HG02981 (cell line): ENCODE measurements at regions not wholly inside any gene's neighbourhood (a gene's known extent, or its start where the extent isn't known, plus 50 kb on each side); places are given as distances from the start of the nearest gene placed in this dataset.

Experiments
- ATAC-seq: cut with Tn5 transposase; IDR thresholded peaks from one replicate; pipeline ENCODE4 v1.9.1; 2021; ENCODE audit warnings: mild to moderate bottlenecking, moderate library complexity; ENCODE audit not compliant: unreplicated experiment

DNA sequence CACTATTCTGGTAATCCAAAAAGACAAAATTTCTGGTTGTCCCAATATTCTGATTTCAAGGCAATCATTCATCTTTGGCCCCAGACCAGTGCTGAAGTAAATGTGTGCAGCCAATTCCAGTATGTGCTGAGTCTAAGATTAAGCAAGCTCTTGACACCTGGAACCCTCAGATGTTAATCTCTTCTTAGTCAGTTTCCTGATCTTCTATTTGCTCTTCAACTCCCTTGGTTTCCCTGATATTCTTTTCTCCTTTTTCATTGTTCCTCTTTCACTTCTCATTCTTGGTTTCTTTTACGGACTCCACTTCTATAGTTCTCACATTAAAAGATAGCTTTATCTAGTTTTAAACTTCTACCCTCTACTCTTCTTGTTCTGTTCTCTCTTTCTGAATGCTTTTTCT is 445.7 kb upstream of the FANCL start:
- no peak for ATAC-seq

GRCh38 chr2:58680755-58681310 is 439.7 kb upstream of the FANCL start:
- no peak for ATAC-seq

DNA sequence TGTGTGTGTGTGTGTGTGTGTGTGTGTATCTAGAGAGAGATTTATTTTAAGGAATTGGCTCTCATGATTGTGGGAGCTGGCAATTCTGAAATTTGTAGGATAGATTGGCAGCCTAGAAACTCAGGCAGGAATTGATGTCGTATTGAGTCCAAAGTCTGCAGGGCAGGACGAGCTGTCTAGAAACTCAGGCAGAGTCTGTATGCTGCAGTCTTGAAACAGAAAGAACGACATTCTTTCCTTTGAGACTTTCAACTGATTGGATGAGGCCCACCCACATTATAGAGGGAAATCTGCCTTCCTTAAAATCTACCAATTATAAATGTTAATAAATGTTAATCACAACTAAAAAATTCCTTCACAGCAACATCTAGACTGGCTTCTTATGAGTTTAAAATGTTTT is 436.6 kb upstream of the FANCL start:
- no peak for ATAC-seq

DNA sequence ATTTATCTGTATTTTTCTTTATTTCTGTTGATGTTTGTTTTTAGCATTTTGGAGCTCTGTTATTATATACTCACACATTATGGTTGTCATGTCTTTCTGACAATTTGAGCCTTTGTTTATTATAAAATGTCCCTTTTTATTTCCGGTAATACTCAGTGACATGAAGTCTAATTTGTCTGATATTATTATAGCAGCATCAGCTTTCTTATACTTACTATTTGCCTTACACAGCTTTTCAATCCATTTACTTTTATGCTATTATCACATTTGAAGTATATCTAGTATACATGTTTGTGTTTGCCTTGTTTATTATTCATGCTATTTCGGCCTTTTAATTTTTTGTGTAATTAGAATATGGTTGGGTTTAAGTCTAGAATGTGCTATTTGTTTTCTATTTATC is 430.6 kb upstream of the FANCL start:
- ATAC-seq = no peak

DNA sequence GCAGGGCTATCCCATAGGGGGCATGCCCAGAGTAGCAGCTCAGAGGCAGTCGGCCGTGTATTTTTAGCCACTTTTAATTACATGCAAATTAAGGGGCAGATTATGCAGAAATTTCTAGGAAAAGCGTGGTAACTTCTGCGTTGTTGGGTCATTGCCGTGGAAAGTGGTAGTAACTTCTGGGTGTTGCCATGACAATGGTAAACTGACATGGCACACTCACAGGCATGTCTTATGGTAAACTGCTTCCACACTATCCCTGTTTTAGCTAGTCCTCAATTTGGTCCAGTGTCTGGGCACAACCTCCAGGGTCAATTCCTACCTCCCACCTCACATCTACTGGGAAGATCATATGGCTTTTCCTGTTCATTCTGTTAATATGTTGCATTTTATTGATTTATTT is 428.9 kb upstream of the FANCL start:
- ATAC-seq = no peak

- no peak for ATAC-seq
Measured at GRCh38 chr2:58667137-58667774, 426.1 kb upstream of the FANCL start.

DNA sequence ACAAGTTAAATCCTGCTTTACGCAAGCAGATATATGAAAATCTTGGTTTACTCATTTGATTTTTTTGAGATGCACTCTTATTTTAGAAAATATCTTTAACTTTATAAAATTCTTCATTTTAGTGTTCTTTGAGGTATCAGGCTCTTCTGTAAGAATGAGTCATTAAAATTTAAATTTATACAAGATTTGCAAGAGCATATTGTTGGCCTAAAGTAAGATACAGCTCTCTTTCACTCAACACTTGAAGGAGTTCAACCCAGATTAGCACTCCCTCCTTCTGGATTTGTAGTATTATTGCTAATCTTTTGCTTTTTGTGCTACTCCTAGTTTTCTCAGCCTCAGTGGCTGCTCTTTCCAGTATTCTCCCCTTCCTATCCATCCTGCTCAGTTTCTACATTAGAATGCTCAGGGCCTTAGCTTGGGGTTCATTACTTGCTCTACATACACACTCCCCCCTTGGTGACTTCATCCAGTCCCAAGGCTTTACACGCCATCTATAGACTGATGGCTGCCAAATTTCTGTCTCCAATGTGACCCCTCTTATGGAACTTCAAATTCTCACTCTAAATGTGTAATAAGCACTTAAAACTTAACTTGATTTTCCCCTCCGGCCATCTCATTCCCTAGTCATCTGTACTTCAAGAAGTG is 425.3 kb upstream of the FANCL start:
- no peak for ATAC-seq

GRCh38 chr2:58665154-58665553 is 424.0 kb upstream of the FANCL start:
- no peak for ATAC-seq

- ATAC-seq = no peak
Measured at GRCh38 chr2:58664523-58665151, 423.5 kb upstream of the FANCL start.

DNA sequence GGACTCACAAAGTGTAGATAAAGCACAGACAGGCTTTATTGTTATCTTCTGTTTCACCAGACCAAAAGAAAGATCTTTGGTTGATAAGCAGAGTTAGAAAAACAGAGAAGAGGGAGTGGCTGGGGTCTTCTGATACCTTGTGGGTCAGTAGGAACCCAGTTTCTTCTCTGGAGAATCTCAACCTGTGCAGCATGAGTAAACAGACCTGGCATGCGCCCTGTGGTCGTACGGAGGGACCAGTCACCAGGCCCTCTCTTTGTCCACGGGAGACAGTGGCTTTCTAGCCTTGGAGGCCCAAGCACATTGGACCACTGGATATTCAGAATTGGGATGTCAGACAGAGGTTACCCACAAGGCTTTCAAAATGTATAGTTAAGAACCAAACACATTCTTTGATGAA is 418.9 kb upstream of the FANCL start:
- ATAC-seq = no peak

GRCh38 chr2:58655152-58655551 is 414.0 kb upstream of the FANCL start:
- no peak for ATAC-seq

GRCh38 chr2:58651930-58652329 is 410.8 kb upstream of the FANCL start:
- ATAC-seq = no peak

- no peak for ATAC-seq
Measured at GRCh38 chr2:58650781-58651180, 409.7 kb upstream of the FANCL start.

- no peak for ATAC-seq
Measured at GRCh38 chr2:58649756-58650155, 408.6 kb upstream of the FANCL start.

DNA sequence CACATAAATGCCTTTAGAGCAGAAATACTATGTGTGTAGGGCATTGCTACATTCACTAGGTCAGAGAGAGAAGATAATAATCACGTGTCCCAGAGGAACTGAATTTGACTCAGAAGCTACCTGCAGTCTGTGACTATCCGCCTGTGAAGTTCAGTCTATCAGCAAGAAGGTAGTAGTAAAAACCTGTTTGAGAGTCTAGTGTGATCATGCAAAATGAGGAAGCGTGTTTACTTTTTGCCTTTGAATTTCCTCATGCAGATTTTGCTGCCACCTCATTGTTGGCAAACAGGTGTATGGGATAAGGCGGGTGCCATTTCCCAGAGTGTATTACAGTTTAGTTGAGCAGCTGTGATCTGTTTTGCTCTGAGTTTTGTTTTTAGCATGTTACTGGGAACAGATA is 403.9 kb upstream of the FANCL start:
- ATAC-seq = no peak

GRCh38 chr2:58644451-58644850 is 403.3 kb upstream of the FANCL start:
- no peak for ATAC-seq

DNA sequence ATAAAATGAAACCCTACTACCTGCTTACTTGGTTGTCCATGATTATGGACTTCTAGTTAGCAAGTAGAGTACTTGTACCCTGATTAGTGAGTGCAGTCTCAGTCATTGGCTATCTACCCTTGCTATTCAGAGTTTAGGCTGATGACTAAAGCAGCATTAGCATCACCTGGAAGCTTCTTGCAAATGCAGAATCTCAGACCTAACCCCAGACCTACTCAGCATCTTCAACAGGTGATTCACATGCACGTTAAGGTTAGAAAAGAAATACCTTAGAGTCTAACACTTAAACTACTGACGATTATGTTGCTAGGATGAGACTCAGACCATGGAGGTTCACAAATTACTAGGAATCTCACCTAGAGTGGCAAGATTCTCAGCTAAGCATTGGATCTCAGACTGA is 399.9 kb upstream of the FANCL start:
- ATAC-seq = no peak

DNA sequence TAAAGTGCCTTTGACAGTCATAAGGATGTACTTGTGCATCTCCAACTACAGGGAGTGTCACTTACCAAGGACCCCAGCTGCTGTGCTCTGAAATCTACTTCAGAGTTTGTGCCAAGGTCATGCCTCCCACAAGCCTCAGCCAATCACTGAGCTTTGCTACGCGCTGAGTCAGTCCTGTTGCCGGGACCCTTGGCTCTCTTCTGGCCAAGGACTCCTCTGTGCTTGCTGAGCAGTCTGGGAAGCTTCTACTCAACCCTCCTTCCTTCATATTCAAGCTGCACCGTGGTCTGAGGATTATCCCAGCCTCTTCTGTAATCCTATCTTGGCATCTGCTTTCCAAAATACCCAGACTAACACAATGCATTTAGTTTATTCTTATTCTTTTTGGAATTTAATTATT is 398.9 kb upstream of the FANCL start:
- no peak for ATAC-seq

DNA sequence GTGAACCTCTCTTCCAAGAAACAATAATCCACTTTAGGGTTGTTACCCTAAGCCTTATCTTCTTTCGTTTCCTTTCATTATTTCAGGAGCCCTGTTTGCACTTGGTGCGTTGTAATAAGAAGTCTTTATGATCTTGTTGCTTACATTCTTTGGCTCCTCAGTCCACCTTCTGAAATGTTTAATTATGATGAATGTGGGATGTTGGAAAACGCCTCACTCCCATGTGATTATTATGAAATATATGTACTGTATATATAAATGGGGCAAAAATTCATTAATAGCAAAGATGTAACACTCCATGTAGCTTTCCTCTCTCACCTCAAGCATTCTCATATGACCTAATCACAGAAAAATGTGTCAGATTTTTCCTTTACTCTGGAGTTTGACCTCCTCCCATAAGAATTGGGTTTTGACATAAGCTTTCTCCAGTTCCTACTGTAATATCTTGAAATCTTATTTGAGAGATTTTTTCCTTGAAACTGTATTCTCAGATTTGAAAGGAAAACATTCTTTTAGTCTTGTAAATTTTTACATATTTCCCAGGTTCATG is 397.2 kb upstream of the FANCL start:
- no peak for ATAC-seq

- no peak for ATAC-seq
Measured at GRCh38 chr2:58636872-58637271, 395.7 kb upstream of the FANCL start.

DNA sequence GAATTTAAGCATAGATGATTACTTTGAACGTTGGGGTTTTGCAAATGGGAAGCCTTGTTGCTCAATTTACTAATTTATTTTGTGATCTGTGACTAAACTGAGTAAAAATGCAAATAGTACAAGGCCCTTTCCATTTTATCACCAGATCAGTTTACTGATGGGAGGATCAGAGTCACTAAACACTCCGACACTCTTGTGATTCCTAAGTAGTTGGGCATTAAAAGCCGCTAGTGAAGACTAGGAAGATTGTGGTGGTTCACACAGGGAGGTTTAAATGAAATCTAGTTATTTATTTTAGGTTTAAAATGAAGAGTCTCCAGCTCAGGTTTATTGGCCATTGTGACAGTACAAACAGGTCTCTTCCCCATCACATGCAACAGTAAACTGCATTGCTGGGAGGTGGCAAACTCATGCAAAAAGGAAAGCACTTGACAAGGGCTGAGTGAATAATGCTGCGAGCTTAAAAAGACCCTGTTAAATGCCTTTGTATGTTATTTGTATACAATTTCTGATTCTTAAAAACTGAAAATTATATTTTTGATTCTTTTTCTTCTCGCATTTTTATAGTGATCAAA is 394.8 kb upstream of the FANCL start:
- no peak for ATAC-seq
